HG03175 (cell line): ENCODE measurements at regions not wholly inside any gene's neighbourhood (a gene's known extent, or its start where the extent isn't known, plus 50 kb on each side); places are given as distances from the start of the nearest gene placed in this dataset.

ENCODE experiments used
- ATAC-seq: cut with Tn5 transposase; IDR thresholded peaks from one replicate; pipeline ENCODE4 v1.9.1; 2021; ENCODE audit warnings: mild to moderate bottlenecking, moderate library complexity; ENCODE audit not compliant: unreplicated experiment

DNA sequence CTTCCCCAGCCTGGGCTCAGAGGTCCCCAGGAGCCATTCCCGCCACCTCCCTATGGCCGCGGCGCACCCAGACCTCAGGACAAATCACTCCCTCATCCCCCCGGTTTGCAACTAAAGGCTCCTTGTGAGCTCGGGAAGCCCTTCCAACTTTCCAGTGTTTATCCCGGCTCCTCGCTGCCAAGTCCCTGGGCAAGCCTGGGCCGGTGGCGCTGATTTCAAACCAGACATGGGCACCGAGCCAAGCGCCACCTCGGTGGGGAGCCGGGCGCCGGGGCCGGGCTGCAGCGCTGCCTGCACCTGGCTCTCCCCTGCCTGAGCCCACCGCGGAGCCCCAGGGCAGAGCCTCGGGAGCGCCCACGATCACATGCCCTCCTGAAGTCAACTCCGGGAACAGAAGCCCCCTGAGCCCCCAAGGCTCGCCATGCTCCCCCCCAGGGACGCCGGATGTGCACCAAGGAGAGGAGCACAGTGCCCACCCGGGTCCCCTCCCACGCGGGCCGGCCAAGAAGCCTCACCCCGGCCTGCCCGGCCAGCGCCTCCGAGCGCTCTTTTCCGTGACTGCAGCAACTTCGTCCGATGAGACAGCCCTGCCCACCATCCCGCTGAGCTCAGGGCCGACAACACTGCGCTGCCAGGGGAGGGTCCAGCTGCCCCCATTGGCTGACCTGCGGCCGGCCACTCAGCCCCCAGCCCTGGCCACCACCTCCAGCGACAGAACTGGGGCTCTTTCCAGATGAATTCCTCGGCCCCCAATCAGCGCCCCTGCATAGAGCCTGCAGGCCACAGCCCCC is 50.0 kb downstream of the NCOR2 start:
- ATAC-seq = no peak

GRCh38 chr12:124516850-124517249 is 50.6 kb downstream of the NCOR2 start:
- ATAC-seq = no peak

- no peak for ATAC-seq
These were observed 51.4 kb downstream of the NCOR2 start for GRCh38 chr12:124515981-124516380.

DNA sequence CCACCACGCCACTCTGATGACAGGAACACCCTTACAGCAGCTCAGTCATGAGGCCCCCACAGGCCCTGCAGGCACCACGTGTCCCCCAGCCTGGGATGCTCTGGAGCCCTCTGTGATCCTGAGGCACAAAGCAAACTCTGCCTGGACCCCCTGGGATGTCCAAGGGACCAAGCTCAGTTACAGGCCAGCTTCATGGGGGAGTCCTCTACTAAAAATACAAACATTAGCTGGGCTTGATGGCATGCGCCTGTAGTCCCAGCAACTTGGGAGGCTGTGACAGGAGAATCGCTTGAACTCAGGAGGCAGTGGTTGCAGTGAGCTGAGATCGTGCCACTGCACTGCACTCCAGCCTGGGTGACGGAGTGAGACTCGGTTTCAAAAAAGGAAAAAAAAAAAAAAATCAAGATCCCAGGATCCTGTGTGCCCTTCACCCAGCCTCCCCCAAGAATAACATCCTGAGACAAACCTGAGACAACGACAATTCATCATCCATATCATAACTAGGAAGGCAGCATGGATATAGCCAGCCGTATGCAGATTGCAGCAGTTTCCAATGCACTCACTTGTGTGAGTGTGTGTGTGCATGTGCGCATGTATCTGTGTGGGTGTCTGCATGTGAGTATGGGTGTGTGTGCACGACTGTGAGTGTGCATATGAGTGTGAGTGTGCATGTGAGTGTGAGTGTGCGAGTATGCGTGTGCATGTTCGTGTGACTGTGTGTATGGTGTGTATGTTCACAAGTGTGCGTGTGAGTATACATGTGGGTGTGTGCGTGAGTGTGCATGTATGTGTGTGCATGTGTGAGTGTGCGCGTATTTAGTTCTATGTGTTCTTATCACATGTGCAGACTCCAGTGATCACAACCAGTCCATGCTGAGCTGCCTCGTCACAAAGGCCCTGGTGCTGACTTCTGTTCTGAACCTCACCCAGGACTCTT is 52.1 kb downstream of the NCOR2 start:
- ATAC-seq = no peak

- no peak for ATAC-seq
These were observed 53.0 kb downstream of the NCOR2 start for GRCh38 chr12:124514145-124514995.

DNA sequence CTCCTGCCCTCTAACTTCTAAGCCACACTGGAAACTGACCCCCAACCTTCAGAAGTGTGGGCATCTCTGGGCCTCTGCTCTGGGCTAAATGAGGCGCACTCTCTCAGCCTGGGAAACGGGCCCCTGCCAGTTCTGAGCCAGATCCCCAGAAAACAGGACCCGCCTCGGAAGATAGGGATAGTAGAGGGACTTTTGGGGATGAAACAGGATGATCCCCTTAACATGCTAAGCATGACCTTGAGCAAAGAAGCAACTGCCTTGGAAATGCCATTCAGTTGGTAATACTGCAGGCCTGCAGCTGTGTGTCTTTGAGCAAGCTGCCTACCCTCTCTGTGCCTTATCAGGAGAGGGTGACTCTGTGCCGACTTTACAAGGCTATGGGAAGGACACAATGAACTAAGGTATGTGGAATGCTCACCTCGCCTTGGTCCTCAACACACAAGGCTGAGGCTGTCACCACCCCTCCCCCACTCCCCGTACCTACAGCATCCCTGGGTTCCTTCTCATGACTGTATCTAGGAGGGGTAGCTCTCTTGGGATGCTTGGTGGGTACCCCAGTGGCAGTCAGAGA is 54.0 kb downstream of the NCOR2 start:
- no peak for ATAC-seq

DNA sequence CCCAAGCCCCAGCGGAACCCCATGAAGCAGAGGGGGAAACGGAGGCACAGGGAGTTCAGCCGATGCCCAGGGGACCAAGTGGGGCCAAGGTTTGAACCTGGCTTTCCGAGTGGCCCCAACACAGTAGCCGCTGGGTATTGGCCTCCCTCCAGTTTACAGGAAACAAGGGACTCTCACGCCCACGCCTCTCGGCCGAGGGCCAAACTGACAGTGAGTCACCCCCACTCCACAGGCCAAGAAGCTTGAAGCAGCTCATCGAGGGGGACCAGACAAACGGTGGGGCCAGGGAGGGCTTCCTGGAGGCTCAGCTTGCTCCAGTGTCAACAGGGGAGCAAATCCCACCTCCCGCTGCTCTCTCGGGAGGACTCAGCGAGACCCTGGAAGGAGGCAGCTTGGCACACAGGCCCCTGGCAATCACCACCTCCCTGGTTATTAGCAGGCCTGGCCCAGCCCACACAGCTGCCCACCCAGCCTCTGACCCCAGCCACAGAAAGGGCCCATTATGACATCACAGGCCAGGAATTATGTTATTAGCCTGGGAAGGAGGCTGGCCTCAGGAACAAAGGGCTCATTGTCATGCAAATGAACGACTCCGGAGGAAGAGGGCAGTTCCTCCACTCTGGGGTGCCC is 54.6 kb downstream of the NCOR2 start:
- ATAC-seq = no peak

- ATAC-seq = no peak
These were observed 56.0 kb downstream of the NCOR2 start for GRCh38 chr12:124511259-124511985.

GRCh38 chr12:124510301-124510970 is 57.0 kb downstream of the NCOR2 start:
- no peak for ATAC-seq

DNA sequence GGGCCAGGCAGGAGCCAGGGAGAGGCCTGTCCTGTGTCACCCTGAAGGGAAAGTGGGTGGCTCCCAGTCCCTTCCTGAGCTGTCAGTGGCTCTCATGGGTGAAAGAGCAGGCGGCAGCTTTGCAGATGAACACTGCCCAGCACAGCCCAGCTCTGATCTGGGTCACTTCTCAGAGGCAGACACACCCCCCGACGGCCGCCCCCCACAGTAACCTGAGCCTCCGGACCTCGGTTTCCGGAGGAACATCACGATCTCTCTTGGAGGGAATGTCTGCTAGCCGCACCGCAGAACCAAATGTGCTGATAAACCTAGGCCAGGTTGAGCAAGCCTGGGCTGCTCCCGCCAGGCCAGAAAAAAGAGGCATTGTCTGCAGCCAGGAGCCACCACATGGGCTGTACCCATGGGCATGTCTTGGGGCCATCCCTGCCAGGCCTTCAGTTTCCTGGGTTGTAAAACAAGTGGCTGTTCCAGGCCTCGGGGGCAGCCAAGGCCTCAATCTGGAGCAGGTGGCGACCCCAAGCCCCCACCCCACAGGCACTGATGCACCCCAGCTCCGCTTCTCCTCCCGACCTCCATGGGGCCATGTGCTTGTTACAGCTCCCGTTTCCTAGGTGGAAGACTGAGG is 57.6 kb downstream of the NCOR2 start:
- no peak for ATAC-seq

DNA sequence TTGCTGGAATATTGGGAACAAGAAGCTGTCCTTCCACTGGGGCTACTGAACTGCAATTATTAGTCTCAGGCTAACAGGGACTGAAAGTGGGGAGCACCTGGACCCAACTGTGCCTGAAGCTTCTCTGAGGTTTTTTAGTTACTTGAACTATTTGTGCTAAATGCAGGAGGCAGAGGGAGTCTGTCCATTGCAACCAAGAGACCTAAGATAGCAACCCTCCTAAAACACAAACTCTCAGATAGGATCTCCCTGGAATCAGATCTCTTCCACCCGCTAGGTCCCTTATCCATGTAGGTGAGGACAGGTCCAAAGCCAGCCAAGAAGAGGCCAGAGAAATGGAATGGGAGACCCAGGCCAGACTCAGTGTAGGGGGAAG is 58.1 kb downstream of the NCOR2 start:
- ATAC-seq = no peak

- no peak for ATAC-seq
These were observed 58.9 kb downstream of the NCOR2 start for GRCh38 chr12:124508381-124509079.

DNA sequence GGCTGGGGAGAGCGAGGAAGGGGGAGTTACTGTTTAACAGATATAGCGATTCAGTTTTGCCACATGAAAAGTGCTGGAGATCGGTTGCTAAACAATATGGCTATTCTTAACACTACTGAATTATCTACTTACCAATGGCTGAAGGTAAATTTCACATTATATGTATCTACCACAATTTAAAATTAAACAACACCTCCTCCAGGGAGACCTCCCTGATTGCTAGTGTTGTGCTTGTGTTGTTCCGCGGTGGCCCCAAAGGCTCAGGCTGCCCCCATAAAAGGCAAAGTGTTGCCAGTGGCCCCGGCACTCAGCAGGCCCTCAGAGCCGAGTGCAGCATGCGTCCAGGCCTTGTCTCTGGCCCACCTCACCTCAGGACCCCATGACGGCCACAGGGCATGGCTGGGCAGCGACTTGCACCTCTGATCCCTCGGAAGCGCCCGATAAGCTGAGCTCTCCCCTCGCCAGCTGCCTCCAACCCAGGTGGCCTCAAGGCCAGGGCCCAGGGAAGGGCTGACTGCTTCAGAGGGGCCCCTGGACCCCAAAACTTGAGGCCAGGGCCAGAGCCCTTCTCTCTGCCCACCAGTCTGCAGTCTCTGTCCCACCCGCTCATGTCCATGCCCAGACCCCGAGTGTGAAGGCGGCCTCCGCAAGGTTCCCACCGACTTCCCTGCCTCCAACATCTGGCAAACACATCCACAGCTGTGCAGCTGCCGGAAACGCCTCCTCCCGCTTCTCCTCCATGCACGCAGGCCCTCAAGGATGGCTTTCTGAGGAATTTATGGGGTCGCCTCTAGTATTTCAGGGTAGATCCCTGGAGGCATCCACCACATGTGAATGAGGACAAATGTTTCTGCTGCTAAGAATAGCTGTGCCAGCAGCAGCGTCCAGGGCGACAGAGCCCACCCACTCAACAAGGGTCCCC is 60.0 kb downstream of the NCOR2 start:
- ATAC-seq = no peak

DNA sequence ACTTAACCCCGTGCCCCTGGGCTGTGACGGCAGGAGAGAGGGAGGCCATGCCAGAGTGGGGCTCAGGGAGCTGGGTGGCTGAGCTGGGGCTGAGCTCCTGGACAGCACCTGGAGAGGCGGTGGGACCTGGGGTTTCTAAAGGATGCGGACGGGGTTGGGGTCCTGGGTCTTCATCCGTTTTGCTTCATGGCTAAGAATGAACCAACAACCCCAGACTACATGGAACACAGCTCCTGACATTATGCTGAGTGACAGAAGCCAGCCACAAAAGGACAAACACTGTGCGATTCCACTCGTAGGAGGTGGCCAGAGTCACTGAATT is 60.6 kb downstream of the NCOR2 start:
- ATAC-seq = no peak

DNA sequence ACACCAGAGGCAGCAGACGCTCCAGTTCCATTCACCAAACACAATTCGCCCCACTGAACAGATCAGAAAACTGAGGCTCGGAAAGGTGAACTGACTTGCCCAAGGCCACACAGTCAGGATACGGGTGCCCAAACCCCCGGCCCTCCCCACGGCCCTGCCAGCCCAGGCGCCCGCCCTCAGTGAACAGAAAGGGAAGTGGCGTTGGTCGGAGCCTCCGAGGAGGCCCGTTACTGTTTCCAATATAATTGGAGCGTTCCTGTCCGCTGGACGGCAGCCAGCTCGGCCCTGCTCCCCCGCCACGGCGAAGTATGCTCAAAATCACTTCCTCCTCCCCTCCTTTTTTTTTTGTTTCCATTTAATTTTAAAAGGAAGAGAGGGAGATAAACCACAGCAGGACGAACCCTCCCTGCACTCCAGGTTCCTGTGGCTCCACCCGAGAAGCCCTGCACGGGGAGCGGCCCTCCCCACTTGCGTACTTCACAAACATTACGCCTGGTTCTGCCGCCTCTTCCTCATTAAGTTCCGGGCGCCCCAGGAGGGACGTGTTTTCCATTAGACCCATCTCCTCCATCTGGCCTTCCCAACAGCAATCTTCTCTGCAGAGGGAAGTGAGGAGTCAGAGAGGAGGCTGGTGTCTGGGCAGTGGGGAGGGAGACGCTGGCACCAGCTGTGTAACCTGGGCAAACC is 61.1 kb downstream of the NCOR2 start:
- no peak for ATAC-seq

DNA sequence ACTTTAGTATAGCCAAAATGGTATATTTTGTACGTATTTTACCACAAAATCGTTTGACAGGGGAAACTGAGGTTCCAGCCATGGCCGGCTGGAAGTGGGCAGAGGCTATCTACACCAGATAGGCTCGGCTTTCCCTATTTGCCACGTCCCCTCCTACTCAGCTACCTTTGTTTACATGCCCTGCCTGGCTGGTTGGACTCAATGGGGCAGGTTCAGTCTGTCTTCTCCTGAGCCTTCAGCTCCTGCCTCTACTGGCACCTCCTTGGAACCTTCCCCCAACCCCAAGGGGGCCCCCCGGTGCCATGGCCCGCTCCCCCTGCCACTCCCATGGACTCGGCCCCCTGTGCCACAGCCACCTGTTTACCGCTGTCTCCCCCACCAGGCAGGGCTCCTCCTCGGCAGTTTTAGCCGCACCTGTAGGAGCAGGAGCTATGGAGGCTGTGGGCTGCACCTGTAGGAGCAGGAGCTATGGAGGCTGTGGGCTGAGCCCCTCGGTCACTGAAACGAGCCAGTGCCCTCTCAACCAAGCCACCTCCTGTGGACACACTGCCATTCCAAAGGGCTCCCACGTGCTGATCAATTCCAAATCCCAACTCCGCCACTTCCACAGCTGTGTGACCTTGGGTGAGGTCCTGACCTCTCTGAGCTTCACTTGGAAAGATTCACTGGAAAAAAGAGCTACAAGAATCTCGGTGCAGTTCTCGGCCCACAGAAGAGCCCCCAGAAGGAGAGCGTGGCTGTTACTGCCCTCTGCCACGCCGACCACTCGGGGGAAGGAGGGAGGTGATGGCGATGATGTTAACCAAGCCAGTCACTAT is 62.2 kb downstream of the NCOR2 start:
- no peak for ATAC-seq
